H9 (cell line): ENCODE measurements at regions not wholly inside any gene's neighbourhood (a gene's known extent, or its start where the extent isn't known, plus 50 kb on each side); places are given as distances from the start of the nearest gene placed in this dataset.
A peak's percentile ranks its signal among the peaks of the same experiment; 100 is the strongest.

Experiments
- DNase-seq: peaks from one replicate; pipeline ENCODE4 v3.0.0-alpha.2; 2017
- H2AFZ ChIP-seq: one replicate; pipeline ENCODE4 v1.6.1; 2013; ENCODE audit warnings: mild to moderate bottlenecking, low read length, control low read depth, moderate library complexity
- H2AK5ac ChIP-seq: 2 replicates; pipeline ENCODE4 v1.6.1; 2013; ENCODE audit warnings: low read length, control low read depth, mixed read lengths; ENCODE audit not compliant: insufficient read length
- H2BK120ac ChIP-seq: one replicate; pipeline ENCODE4 v1.6.1; 2013; ENCODE audit warnings: low read depth, mild to moderate bottlenecking, low read length, control low read depth, inconsistent platforms; ENCODE audit not compliant: poor library complexity, severe bottlenecking
- H2BK12ac ChIP-seq: 2 replicates; pipeline ENCODE4 v1.6.1; 2013; ENCODE audit warnings: low read length, control low read depth, mixed read lengths, low read depth; ENCODE audit not compliant: insufficient read length
- H2BK15ac ChIP-seq: 2 replicates; pipeline ENCODE4 v1.6.1; 2013; ENCODE audit warnings: low read depth, low read length, control low read depth
- H2BK20ac ChIP-seq: one replicate; pipeline ENCODE4 v1.6.1; 2013; ENCODE audit warnings: low read depth, mild to moderate bottlenecking, low read length, control low read depth, inconsistent platforms; ENCODE audit not compliant: poor library complexity, severe bottlenecking
- H2BK5ac ChIP-seq: 2 replicates; pipeline ENCODE4 v1.6.1; 2013; ENCODE audit warnings: low read length, control low read depth, mixed read lengths; ENCODE audit not compliant: insufficient read length
- H3K14ac ChIP-seq: 2 replicates; pipeline ENCODE4 v1.6.1; 2013; ENCODE audit warnings: low read length, control low read depth; ENCODE audit not compliant: insufficient read depth
- H3K18ac ChIP-seq: 2 replicates; pipeline ENCODE4 v1.6.1; 2013; ENCODE audit warnings: low read depth, mild to moderate bottlenecking, mixed read lengths, low read length, control low read depth; ENCODE audit not compliant: insufficient read length
- H3K23ac ChIP-seq: 2 replicates; pipeline ENCODE4 v1.6.1; 2013; ENCODE audit warnings: low read length, control low read depth, mixed read lengths, low read depth; ENCODE audit not compliant: insufficient read length
- H3K23me2 ChIP-seq: 2 replicates; pipeline ENCODE4 v1.6.1; 2013; ENCODE audit warnings: low read depth, mild to moderate bottlenecking, mixed read lengths, low read length, control low read depth; ENCODE audit not compliant: insufficient read length, poor library complexity, severe bottlenecking
- H3K27ac ChIP-seq: 2 replicates; pipeline ENCODE4 v1.5.1; 2013; ENCODE audit warnings: low read length, control low read depth, mixed read lengths, low read depth; ENCODE audit not compliant: insufficient read length
- H3K27me3 ChIP-seq: 2 replicates; pipeline ENCODE4 v1.6.1; 2013; ENCODE audit warnings: low read length, control low read depth, inconsistent platforms; ENCODE audit not compliant: insufficient read depth
- H3K4ac ChIP-seq: 2 replicates; pipeline ENCODE4 v1.6.1; 2013; ENCODE audit warnings: low read depth, mild to moderate bottlenecking, control low read depth, inconsistent platforms, low read length, moderate library complexity
- H3K4me1 ChIP-seq: 2 replicates; pipeline ENCODE4 v1.6.1; 2013; ENCODE audit warnings: low read length, control low read depth, inconsistent platforms; ENCODE audit not compliant: insufficient read depth
- H3K4me2 ChIP-seq: 2 replicates; pipeline ENCODE4 v1.6.1; 2013; ENCODE audit warnings: low read length, control low read depth, mixed read lengths; ENCODE audit not compliant: insufficient read length, insufficient read depth
- H3K56ac ChIP-seq: 2 replicates; pipeline ENCODE4 v1.6.1; 2013; ENCODE audit warnings: low read depth, mild to moderate bottlenecking, mixed read lengths, low read length, control low read depth; ENCODE audit not compliant: insufficient read length
- H3K79me1 ChIP-seq: 2 replicates; pipeline ENCODE4 v1.6.1; 2013; ENCODE audit warnings: low read depth, mild to moderate bottlenecking, moderate library complexity, low read length, control low read depth, inconsistent platforms; ENCODE audit not compliant: insufficient read depth, poor library complexity, severe bottlenecking
- H3K79me2 ChIP-seq: 2 replicates; pipeline ENCODE4 v1.6.1; 2013; ENCODE audit warnings: low read length, control low read depth, inconsistent platforms; ENCODE audit not compliant: insufficient read depth
- H3K9ac ChIP-seq: 2 replicates; pipeline ENCODE4 v1.6.1; 2013; ENCODE audit warnings: low read length, control low read depth, mixed read lengths; ENCODE audit not compliant: insufficient read length; ENCODE audit errors: extremely low read depth
- H3K9me3 ChIP-seq: one replicate; pipeline ENCODE4 v1.6.1; 2013; ENCODE audit warnings: low read depth, low read length, inconsistent platforms; ENCODE audit not compliant: control insufficient read depth
- H3T11ph ChIP-seq: one replicate; pipeline ENCODE4 v1.6.1; 2013; ENCODE audit warnings: mild to moderate bottlenecking, low read length, control low read depth, inconsistent platforms
- H4K20me1 ChIP-seq: one replicate; pipeline ENCODE4 v1.6.1; 2013; ENCODE audit not compliant: control insufficient read depth, insufficient read length, insufficient read depth
- H4K5ac ChIP-seq: 2 replicates; pipeline ENCODE4 v1.6.1; 2013; ENCODE audit warnings: low read depth, mild to moderate bottlenecking, mixed read lengths, low read length, control low read depth; ENCODE audit not compliant: insufficient read length
- H4K8ac ChIP-seq: replicated peaks from 2 replicates; pipeline ENCODE4 v1.6.1; 2013; ENCODE audit warnings: low read length, control low read depth, mixed read lengths, low read depth; ENCODE audit not compliant: insufficient read length
- H4K91ac ChIP-seq: 2 replicates; pipeline ENCODE4 v1.6.1; 2013; ENCODE audit warnings: low read depth, mild to moderate bottlenecking, moderate library complexity, mixed read lengths, low read length, control low read depth; ENCODE audit not compliant: insufficient read length
- H3K27ac Mint-ChIP-seq, 3 experiments: 2 replicates in 2 of 3; 3 replicates in 1 of 3; pipeline ENCODE4 v1.8.0; 2020 to 2021; ENCODE audit warnings: mixed read lengths in 3 of 3, mild to moderate bottlenecking in 1 of 3, moderate library complexity in 1 of 3
- H3K27me3 Mint-ChIP-seq: 2 replicates; pipeline ENCODE4 v1.8.0; 2021; ENCODE audit warnings: low read depth, mild to moderate bottlenecking, moderate library complexity, mixed read lengths
- H3K36me3 Mint-ChIP-seq, 3 experiments: 2 replicates in 2 of 3; 3 replicates in 1 of 3; pipeline ENCODE4 v1.8.0; 2020 to 2021; ENCODE audit warnings: low read depth in 3 of 3, mixed read lengths in 3 of 3; ENCODE audit not compliant: insufficient read depth in 1 of 3
- H3K4me1 Mint-ChIP-seq, 2 experiments: 2 replicates each; pipeline ENCODE4 v1.8.0; 2020; ENCODE audit warnings: mixed read lengths in 2 of 2
- H3K4me3 Mint-ChIP-seq, 2 experiments: 2 replicates in 1 of 2; 3 replicates in 1 of 2; pipeline ENCODE4 v1.8.0; 2020 to 2021; ENCODE audit warnings: mild to moderate bottlenecking in 2 of 2, mixed read lengths in 2 of 2, moderate library complexity in 1 of 2
- H3K9me3 Mint-ChIP-seq, 2 experiments: 2 replicates in 1 of 2; 3 replicates in 1 of 2; pipeline ENCODE4 v1.8.0; 2020; ENCODE audit warnings: mild to moderate bottlenecking in 2 of 2, mixed read lengths in 2 of 2, moderate library complexity in 1 of 2
- CTCF ChIP-seq: fragments of 200-600 bp; sonication (generic); conservative IDR thresholded peaks from 3 replicates; pipeline ENCODE4 v1.8.0; 2021; ENCODE audit warnings: antibody characterized with exemption, mild to moderate bottlenecking
- WGBS: extraction: QIAGEN DNeasy Blood & Tissue Kit; methylation state at CpG from one replicate; pipeline ENCODE4 v1.1.7; 2013; ENCODE audit warnings: missing lambda C conversion rate, low lambda C conversion rate, mixed read lengths; ENCODE audit not compliant: insufficient read length; ENCODE audit errors: extremely low coverage; 5-methylcytosine and 5-hydroxymethylcytosine counted together

- H3K23me2 ChIP-seq = no peaks in the 10 kb centered on the region
- no peak overlapping the region for H4K8ac ChIP-seq
- Mint-ChIP-seq H3K27me3 (no peaks in the 10 kb centered on the region), H3K9me3 (peaks cover 0 to 2% of the 10 kb centered on the region in 2 experiments; a peak in 1 of 5 replicates), H3K4me3 (no peak overlapping the region), H3K36me3 (no peaks in the 10 kb centered on the region; a peak in 1 of 7 replicates), H3K4me1 (peaks cover 11 to 25% of the 10 kb centered on the region in 2 experiments), H3K27ac (no peak overlapping the region; a peak in 1 of 7 replicates)
- H3K27me3 ChIP-seq = no peaks in the 10 kb centered on the region
- no peak overlapping the region for H2AK5ac ChIP-seq
- H4K91ac ChIP-seq = no peak overlapping the region
- H3K79me2 ChIP-seq = no peaks in the 10 kb centered on the region
- peak; percentile 70 for DNase-seq
- H3K56ac ChIP-seq = no peak overlapping the region
- H2BK15ac ChIP-seq = no peak overlapping the region
- H3T11ph ChIP-seq = no peak overlapping the region
- H3K27ac ChIP-seq = no peak overlapping the region
- no peak overlapping the region for H3K18ac ChIP-seq
- no peak overlapping the region for H3K9ac ChIP-seq
- H2BK120ac ChIP-seq = no peak overlapping the region
- H2BK12ac ChIP-seq = no peak overlapping the region
- H3K9me3 ChIP-seq = no peaks in the 10 kb centered on the region
- no peaks in the 10 kb centered on the region for H4K20me1 ChIP-seq
- no peak overlapping the region for H3K4me2 ChIP-seq
- H2AFZ ChIP-seq = no peak overlapping the region
- H4K5ac ChIP-seq = no peak overlapping the region
- H3K4me1 ChIP-seq = peaks cover 2% of the 10 kb centered on the region; the same call in 1 of the 2 replicates
- TF ChIP-seq CTCF = no peak
- H2BK20ac ChIP-seq = no peak overlapping the region
- H3K14ac ChIP-seq = no peak overlapping the region
- no peak overlapping the region for H3K4ac ChIP-seq
- H3K79me1 ChIP-seq = no peaks in the 10 kb centered on the region
- no CpG with 5 or more reads among the region's 5 CpGs for WGBS
- H3K23ac ChIP-seq = no peak overlapping the region
- H2BK5ac ChIP-seq = no peak overlapping the region
Observed at GRCh38 chr20:19095762-19096161, 116.7 kb upstream of the SLC24A3 start.
